ENCODE measurements at regions not wholly inside any gene's neighbourhood (a gene's known extent, or its start where the extent isn't known, plus 50 kb on each side); places are given as distances from the start of the nearest gene placed in this dataset.

DNA sequence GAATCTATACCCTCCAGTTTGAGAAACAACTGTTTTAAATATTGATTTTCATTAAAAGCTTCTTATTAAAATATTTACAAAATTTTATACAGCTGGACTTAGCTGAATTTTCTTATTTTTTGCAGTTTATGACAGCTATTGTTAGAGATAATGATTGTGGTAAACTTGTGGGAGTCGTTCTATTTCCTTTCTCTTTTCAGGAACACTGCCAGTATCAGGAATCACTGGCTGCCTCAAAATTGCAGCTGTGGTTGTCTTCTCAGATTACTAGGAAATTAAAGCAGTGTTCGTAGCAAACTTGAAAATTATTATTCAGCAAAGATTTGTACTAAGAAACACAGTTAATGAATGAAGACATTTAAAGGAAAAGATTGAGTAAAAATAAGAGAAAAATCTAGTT is 311.0 kb downstream of the CENPW start:
- no CpG with 5 or more reads among the region's 2 CpGs for WGBS (ENCODE audit: extremely low coverage, insufficient read length, low lambda C conversion rate)
- no peak overlapping the region for H3T11ph ChIP-seq (ENCODE audit: low read length)
- H3K4me2 ChIP-seq (ENCODE audit: insufficient read depth, insufficient read length, low read length): no peak overlapping the region

More for the DNA sequence above, 311.0 kb downstream of the CENPW start:
- TF ChIP-seq, protein P1, sequence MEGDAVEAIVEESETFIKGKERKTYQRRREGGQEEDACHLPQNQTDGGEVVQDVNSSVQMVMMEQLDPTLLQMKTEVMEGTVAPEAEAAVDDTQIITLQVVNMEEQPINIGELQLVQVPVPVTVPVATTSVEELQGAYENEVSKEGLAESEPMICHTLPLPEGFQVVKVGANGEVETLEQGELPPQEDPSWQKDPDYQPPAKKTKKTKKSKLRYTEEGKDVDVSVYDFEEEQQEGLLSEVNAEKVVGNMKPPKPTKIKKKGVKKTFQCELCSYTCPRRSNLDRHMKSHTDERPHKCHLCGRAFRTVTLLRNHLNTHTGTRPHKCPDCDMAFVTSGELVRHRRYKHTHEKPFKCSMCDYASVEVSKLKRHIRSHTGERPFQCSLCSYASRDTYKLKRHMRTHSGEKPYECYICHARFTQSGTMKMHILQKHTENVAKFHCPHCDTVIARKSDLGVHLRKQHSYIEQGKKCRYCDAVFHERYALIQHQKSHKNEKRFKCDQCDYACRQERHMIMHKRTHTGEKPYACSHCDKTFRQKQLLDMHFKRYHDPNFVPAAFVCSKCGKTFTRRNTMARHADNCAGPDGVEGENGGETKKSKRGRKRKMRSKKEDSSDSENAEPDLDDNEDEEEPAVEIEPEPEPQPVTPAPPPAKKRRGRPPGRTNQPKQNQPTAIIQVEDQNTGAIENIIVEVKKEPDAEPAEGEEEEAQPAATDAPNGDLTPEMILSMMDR (conservative IDR thresholded peaks at IDR 0.05): no peak
- H2BK12ac ChIP-seq (ENCODE audit: insufficient read length, low read depth, low read length): no peak overlapping the region
- H3K14ac ChIP-seq (ENCODE audit: insufficient read depth, low read length): no peak overlapping the region
- peaks cover 6% of the 10 kb centered on the region for H3K9me3 ChIP-seq (ENCODE audit: control insufficient read depth, low read depth, low read length)
- H4K91ac ChIP-seq (ENCODE audit: insufficient read length, low read depth, low read length): no peak overlapping the region
- H3K9ac ChIP-seq (ENCODE audit: extremely low read depth, insufficient read length, low read length): no peak overlapping the region
- no peak overlapping the region for H4K8ac ChIP-seq (replicated peaks; ENCODE audit: insufficient read length, low read depth, low read length)
- peaks cover 3 to 25% (median 11%) of the 10 kb centered on the region in 3 experiments; a peak in 6 of 7 replicates for H3K36me3 Mint-ChIP-seq (ENCODE audit: insufficient read depth in 1 of 3, low read depth in 3 of 3)
- H3K4me1 ChIP-seq (ENCODE audit: insufficient read depth, low read length): no peaks in the 10 kb centered on the region
- H3K27me3 ChIP-seq (ENCODE audit: insufficient read depth, low read length): no peaks in the 10 kb centered on the region
- no peak overlapping the region for H3K27ac ChIP-seq (ENCODE audit: insufficient read length, low read depth, low read length)
- H3K56ac ChIP-seq (ENCODE audit: insufficient read length, low read depth, low read length): no peak overlapping the region
- H3K27me3 Mint-ChIP-seq (ENCODE audit: low read depth): no peaks in the 10 kb centered on the region
- H3K79me2 ChIP-seq (ENCODE audit: insufficient read depth, low read length): no peaks in the 10 kb centered on the region
- no peaks in the 10 kb centered on the region for H3K79me1 ChIP-seq (ENCODE audit: insufficient read depth, low read depth, low read length, poor library complexity, severe bottlenecking)
- no peak overlapping the region for H2BK20ac ChIP-seq (ENCODE audit: low read depth, low read length, poor library complexity, severe bottlenecking)
- no peak overlapping the region for H2AK5ac ChIP-seq (ENCODE audit: insufficient read length, low read length)
- no peak overlapping the region for H3K27ac Mint-ChIP-seq
- no peak overlapping the region for H3K18ac ChIP-seq (ENCODE audit: insufficient read length, low read depth, low read length)
- no peak overlapping the region for H2BK5ac ChIP-seq (ENCODE audit: insufficient read length, low read length)
- no peak overlapping the region for H2BK120ac ChIP-seq (ENCODE audit: low read depth, low read length, poor library complexity, severe bottlenecking)
- no peak overlapping the region for H4K5ac ChIP-seq (ENCODE audit: insufficient read length, low read depth, low read length)
- H2AFZ ChIP-seq (ENCODE audit: low read length): no peak overlapping the region
- DNase-seq: no peak
- no peak overlapping the region for H3K23ac ChIP-seq (ENCODE audit: insufficient read length, low read depth, low read length)
- no peak overlapping the region for H2BK15ac ChIP-seq (ENCODE audit: low read depth, low read length)
- no peaks in the 10 kb centered on the region for H3K4me1 Mint-ChIP-seq
- no peak overlapping the region for H3K4ac ChIP-seq (ENCODE audit: low read depth, low read length)
- no peak overlapping the region for H3K4me3 Mint-ChIP-seq
- H3K23me2 ChIP-seq (ENCODE audit: insufficient read length, low read depth, low read length, poor library complexity, severe bottlenecking): no peaks in the 10 kb centered on the region
- H4K20me1 ChIP-seq (ENCODE audit: control insufficient read depth, insufficient read depth, insufficient read length): no peaks in the 10 kb centered on the region
- peaks cover 23 to 24% of the 10 kb centered on the region in 2 experiments for H3K9me3 Mint-ChIP-seq

Data from H9 (cell line).